Kasumi-1 (cell line): ENCODE measurements at regions not wholly inside any gene's neighbourhood (a gene's known extent, or its start where the extent isn't known, plus 50 kb on each side); places are given as distances from the start of the nearest gene placed in this dataset.

ENCODE experiments used
- DNase-seq, 2 experiments: peaks; one replicate each; lab custom pipeline; 2025; lab: John Stamatoyannopoulos, UW

DNA sequence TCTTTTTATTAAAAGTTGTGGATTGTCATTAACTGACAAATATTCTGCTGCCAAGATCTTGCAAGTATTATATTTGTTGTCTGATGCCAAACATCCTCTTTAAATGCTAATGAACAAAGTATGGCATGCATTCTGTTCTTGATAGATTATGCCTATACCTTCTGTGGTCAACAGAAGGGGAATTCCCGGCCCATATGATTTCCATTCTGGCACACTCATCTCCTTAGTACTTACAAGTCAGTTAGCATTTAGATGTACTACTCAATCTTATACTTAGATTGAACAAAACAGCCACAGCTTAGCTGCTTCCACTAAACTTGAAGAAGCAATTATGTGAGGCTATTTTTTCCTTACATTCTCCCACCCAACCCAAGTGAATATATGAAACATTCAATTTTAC lies 246.1 kb upstream of the DACH1 start:
- no peak for DNase-seq

DNA sequence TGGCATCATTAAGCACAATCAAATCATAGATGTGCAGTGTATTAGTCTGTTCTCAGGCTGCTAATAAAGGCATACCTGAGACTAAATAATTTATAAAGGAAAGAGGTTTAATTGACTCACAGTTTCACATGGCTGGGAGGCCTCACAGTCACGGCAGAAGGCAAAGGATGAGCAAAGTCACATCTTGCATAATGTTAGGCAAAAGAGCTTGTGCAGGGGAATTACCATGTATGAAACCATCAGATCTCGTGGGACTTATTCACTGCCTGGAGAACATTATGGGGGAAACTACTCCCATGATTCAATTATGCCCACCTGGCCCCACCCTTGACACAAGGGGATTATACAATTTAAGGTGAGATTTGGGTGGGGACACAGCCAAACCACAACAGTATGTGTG lies 245.2 kb upstream of the DACH1 start:
- DNase-seq: no peak

DNA sequence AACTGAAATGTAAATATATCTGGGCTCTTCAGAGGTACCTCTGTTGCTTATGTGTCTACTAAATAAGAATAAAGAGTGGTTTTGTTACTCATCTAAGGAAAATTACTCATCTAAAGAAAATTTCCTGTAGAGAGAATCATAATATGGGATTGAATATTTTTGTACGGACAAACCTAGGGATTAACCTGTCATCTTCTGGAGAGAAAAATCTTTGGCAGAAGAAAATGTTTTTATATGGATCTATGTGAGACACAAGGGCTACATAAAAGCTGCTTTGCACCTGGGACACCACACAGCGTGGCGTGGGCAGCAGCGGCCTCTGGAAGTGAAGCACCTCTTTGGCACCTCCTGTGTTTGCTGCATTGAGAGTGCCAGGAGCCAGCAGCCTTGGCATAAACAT lies 242.9 kb upstream of the DACH1 start:
- DNase-seq: no peak

DNA sequence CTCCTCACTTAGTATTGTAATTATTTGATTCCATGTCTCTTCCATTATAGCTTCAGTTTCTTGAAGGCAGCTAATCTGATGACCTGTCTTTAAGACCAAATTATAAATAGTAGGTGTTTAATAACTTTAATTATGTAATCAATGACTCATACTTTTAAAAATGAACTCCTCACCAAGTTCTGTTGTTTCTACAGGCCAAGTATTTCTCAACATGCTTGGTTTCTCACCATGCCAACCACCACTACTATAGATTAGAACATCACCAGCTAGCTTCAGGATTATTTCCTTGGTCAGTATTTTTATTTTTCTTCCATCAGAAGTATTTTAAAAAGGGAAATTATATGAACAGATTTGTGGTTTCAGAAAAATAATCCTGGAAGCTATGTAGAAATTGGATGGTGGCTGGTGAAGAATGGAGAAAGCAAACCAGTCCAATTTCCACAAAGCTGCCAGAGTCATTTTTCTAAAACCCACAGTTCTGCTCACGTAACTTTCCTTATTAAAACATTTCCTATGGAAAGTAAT lies 237.7 kb upstream of the DACH1 start:
- DNase-seq: no peak

DNA sequence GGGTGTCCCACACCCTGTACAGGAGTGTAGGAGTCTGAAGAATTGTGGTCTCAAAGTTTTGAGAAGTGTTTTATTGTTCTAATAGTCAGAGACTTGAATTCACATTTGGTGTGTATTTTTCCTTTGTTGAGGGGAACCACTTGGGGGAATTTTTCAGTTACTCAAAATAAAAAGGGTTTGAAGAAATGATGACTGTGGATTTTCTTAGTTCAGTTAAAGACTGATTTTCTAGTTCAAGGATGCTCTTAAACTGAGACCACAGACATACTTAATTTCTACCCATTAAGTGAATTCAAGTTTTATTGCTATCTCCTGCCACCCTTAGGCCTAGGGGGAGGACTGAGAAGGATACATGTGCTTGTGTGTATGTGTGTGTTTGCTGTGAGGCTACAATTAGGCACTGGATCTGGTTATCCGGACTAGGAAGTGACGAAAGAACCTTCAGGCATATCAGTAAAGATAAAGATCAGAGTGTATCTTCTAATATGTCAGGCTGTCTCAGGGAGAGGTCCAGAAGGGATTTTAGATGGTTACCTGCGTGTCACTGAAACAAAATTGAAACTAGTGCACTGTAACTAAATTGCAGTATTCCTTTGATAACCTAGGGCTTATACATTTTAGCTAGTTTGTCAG lies 234.9 kb upstream of the DACH1 start:
- no peak for DNase-seq

DNA sequence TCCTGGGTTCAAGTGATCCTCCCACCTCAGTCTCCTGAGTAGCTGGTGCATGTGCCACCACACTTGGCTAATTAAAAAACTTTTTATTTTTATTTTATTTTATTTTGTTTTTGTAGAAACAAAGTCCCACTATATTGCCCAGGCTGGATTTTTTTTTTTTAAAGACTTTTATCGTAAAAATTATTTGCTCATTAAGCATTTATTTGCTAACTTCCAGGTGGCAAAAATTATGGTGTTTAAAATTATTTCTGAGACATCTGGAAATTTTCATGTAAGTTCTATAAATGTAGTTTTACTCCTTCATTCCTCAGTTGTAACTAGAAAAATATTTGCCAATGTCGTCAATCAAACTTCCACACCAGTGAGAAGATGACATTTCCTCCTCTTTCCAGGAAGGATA lies 233.3 kb upstream of the DACH1 start:
- no peak for DNase-seq

DNA sequence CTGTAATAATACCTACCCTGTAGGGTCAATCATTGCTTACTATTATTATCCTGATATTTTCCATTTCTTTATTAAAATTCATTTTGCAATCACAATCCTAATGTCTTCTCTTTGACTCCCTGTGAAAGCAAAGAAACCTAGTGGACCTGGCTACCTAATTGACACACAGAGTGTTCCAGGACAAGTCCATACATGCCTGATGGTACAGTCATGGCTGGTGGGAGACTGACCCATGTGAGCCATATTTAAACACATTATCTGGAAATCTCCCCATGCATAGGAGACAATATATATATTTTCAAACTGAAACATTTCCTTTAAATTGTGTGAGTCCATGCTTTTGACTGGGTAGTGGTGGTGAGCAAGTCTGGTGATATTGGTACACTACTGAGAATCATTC lies 230.6 kb upstream of the DACH1 start:
- DNase-seq: no peak

DNA sequence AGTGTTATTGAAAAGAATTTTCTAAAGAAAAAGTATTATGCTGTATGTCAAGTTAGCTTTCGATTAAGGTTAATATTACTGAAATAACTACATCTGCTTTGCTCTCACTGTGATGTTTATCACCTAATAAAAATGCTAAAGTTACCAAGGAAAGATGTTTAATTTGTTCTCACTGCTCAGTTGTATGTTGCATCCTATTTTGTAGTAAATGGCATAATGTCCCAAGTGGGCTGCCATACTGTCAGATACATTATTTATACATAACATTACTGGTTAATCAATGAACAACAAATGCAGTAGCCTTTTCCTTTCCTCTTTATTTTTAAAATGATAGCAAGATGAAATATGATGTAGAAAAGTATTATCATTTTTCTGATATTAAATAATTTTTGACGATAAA lies 226.3 kb upstream of the DACH1 start:
- DNase-seq: no peak

DNA sequence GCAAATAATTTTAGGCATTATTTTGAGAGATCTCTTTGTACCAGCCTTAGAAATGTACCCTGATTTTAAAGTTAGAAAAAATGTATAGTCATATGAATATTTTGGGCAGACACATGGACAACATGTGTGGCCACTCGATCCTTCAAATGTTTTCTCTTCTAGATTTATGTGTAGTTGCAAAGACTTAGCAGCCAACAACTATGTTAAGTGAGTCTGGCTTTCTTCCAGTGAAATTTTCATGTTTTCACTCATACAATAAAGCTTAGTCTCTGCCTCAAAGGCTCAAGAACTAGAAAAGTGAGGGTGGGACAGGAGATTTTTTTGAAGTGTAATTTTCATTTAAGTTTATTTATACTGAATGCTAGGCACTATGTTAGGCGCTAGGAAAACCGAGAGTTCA lies 207.7 kb upstream of the DACH1 start:
- DNase-seq: no peak

DNA sequence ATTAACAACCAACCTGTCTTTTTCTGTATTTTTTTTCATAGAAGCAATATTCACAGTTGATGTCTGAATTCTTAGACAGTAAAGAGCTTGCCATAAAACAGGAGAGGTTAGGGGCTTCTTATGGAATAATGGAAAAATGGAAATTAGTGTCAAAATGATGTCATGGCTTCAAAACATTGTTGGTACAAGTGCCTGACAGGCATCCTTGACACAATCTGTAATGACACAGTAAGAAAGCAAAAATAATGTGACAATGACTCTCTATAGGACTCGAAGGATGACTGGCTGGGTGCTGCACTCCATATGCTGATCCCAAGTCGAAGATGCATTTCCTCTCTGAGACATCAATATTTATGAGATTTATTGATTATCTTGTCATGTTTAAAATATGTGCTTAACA lies 205.3 kb upstream of the DACH1 start:
- no peak for DNase-seq

DNA sequence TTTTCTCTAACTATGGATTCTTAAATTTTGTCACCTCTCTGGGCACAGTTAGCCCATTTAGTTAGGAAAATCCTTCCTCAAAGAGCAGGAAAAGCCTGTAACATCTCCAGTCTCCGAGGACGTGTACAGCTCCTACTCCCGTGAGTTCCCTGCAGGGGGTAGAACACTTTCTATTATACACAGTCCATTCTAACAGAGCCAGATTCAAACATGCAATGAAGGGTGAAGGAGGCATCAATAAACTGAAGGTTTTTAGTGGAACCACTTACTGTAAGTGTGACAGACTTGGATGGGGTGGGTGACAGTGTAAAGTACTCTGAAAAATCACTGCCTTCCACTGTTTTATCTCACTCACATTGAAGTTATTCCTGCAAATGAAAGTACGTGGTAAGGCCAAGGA lies 204.7 kb upstream of the DACH1 start:
- DNase-seq: no peak

DNA sequence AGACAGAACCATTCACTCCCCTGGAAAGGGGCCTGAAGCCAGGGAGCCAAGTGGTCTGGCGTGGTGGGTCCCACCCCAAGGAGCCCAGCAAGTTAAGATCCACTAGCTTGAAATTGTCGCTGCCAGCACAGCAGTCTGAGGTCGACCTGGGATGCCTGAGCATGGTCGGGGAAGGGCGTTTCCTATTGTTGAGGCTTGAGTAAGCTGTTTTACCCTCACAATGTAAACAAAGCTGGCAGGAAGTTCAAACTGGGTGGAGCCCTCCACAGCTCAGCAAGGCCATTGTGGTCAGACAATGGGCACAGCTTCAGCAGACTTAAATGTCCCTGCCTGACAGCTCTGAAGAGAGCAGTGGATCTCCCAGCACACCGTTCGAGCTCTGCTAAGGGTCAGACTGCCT lies 195.6 kb upstream of the DACH1 start:
- no peak for DNase-seq

DNA sequence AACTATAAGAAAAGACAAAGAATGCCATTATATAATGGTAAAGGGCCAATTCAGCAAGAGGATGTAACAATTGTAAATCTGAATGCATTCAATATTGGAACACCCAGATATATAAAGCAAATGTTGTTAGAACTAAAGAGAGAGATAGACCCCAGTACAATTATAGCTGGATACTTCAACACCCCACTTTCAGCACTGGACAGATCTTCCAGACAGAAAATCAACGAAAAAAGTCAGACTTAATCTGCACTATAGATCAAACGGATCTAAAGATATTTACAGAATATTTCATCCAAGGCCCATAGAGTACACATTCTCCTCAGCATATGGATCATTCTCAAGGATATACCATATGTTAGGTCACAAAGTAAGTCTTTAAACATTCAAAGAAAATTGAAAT lies 194.6 kb upstream of the DACH1 start:
- no peak for DNase-seq

DNA sequence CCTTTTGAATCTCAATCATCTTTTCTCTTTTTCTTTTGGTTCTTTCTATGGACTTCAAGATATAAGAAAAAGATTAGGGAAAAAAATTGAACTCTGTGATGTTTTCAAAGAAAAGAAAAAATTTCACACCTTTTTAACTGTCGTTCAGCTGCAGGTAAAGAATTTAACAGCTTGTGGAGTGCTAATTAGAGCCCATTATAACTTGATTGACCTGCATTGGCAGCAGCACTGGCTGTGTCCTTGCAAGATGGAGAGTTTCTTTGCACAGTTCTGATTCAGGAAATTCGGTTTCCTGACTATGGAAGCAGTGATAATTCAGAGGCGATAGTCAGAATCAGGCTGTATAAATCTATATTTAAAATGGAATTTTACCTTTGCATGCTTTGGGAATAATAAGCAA lies 183.2 kb upstream of the DACH1 start:
- no peak for DNase-seq

DNA sequence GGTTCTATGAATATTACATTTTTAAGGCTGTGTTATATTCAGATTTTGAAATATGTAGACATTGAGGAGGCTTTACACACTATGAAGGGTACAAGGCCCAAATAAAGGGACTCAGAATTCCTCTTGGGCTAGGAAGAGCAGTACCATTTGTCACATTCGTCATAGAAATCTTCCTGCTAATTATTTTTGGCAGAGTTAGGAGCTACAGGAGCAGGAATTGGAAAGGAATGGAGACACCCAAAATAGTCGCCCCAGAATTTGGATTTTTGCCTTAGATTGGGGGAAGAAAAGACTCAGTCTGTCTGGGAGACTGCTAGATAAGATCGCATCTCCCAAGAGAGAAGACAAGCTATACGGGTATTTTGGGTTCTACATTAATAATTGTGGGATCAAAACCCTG lies 176.4 kb upstream of the DACH1 start:
- no peak for DNase-seq

DNA sequence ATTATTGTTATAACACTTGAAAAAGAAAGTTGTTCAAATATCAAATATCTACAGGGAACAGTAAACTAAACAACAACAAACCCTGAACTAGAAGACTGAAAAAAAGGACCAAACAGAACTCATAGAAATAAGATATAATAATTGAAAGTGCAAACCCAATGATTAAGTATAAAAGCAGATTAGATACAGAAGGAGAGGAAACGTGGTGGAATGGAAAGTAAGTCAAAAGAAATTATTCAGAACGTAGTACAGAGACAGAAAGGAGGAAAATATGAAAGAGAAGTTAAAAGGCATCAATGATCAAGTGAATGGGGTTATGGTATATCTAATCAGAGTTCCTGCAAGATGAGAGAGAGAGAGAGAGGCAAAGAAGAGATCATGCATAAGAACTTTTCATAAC lies 174.2 kb upstream of the DACH1 start:
- DNase-seq: no peak

DNA sequence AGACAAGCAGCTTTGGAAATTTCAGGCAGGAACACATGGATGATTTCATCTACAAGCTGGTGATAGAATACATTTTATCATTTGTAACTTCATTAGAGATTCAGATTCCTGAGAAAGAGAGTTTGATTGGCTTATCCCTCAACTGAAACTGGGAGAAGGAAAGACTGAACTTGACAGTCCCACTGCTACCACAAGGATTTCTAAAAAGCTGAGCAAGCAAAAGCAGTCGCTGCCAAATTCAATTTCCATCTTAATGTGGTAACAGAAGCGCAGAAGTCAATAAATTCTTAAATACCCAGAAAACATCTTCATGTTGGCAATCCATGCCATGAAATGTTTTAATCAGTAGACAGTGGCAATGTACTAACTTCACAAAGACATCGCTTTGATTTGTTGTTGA lies 172.1 kb upstream of the DACH1 start:
- DNase-seq: no peak

DNA sequence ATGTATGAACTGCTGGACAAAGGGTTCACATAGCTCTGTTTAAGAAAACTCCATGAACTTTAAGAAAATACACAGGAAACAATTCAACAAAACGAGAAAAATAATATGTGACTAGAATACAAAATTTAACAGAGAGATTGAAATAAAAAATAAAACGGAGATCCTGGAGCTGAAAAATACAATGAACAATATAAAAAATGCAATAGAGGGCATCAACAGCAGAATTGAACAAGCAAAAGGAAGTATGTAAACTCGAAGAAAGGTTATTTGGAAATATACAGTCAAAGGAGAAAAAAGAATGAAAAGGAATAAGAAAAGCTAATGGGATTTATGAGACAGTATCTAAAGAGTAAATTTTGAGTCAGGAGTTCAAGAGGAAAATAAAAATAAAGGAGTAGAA lies 163.0 kb upstream of the DACH1 start:
- no peak for DNase-seq

DNA sequence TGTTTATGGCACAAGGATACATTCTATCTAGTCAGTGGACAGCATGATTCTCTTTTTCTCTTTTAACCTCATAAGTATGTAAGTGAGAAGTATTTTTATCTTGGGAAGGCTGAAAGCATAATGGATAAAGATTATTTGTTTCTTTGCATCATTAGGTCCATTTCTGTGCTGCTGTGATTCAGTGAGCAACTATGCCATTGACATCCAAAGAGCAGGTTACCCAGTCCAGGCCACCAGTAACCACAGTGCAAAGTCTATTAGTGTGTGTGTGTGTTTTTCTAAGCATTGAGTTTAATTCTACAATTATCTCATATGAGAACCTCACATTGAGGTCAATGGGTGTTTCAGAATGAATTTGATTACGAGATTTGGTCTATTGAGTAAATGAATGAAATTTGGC lies 158.8 kb upstream of the DACH1 start:
- no peak for DNase-seq

DNA sequence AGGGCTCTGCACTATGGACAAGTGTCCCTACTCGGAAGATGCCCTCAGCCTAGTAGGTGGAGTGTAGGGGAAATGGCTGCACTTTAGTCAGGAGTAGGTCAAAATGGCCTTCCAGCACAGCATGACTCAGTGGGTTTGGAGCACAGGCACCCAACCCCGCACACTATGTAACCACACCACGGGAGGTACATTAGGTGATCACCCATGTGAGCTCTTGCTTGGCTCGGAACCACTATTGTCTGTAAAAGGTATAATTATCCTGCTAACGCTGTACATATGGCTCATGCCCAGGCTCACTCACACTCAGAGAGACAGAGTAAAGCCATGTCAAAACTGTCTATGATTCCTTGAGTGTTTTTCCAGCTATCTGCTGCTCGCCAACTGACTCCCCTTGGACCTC lies 156.9 kb upstream of the DACH1 start:
- DNase-seq: no peak

DNA sequence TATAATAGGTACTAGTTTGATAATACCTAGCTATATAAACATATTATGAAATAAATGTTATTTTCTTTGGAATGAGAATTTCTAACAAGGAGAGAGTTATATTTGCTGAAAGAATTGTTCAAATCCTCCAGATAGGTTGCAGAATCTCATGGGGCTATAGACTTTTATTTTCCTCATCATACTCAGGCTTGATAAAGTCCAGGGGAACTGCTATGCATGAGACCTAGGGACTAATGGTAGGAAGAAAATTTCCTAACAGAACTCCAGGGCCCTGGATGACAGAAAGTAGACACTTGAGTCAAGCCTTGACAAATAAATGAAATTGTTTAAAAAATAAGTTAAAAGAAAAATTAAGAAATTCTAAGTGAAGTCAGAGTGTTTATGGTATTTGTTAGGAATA lies 138.5 kb upstream of the DACH1 start:
- no peak for DNase-seq

DNA sequence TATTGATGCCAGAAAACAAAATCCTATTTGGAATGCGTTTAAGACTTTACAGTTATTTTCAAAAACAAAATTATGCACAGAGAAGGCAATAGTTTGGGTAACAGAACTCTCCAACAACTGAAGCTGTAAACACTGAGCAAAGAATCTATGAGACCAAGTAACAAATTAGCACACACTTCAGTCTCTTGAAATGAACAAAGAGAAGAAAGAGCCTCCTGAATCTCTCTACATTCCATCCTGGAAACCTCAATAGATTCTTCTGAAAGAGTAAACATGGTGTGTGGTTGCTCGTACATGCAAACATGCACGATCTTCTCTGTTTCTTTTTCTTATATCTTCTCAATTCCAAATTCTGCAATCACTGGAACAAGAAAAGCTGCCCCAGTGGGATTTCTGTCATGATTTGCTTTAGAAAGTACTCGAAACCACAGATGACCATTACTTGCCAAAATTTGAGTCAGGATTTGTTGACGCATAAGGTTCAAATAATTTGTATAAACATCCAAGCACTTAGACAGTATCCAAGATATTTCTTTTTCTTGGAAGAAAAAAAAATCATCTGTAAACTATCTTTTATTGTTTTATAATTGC lies 137.9 kb upstream of the DACH1 start:
- DNase-seq: no peak

DNA sequence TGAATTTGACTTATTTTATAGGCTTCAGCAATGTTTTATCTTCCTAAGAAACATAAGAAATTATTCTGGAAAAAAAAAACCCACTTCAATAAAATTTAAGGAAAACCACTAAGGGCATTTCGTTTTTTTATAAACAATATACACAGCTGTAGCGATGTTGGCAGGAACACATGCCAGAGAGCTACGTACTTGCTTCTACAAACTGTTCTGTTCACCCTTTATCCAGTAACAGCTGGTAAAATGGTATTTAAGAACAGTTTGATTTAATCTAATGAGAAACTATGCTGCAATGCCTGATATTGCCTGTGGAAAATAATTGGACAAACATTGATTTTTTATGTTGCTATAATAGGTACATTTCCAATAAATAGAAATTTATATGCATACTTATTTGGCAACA lies 137.2 kb upstream of the DACH1 start:
- DNase-seq: no peak

DNA sequence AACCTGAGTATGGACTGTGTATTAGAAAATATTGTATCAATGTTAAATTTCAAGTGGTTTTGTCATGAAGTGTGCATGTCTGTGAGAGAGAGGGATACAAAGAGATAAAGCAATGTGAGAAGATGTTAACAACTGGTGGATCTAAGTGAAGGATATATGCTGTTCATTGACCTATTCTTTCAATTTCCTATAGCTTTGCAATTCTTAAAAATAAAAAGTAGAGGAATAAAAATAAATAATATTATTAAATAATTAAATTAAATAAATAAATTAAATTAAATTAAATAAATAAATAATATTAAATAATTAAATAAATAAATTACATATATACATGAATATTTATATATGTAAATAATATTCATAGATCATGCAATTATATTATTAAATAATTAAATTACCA lies 131.2 kb upstream of the DACH1 start:
- no peak for DNase-seq
